ENCODE measurements at regions not wholly inside any gene's neighbourhood (a gene's known extent, or its start where the extent isn't known, plus 50 kb on each side); places are given as distances from the start of the nearest gene placed in this dataset.

DNA sequence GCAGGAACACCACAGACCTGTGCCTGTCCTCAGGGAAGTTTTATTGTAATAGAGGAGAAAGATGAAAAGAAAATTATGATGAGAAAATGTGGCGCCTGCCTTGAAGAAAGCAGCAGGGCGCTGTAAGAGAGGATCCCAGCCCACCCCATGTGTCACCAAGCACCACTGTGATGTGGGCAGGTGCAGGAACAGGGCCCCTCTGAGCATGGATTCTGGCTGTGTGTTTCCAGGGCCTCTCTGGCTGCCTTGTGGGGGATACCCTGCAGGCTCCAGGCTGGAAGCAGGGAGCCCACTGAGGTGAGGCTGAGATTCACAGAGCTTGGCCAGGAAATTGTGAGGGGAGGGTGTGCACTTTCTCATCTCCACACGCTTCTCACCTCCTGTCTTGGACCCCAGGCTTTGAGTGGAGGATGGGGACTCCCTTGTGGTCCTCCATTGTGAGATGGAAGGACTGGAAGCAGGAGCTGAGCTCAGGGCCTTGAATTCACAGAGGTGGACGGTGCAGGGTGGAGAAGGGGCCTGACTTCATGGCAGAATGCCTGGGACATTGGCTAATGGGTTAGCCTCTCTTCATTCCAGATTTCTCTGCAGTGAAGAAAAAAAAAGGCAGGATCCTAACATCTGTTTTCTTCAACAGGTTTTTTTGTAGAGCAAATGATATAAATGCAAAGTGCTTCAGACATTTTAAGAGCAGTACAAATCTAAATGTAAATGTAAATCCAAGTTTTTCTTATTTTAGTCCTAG, 246.6 kb upstream of the B3GAT1 start (continued):
- TF ChIP-seq, protein P1, sequence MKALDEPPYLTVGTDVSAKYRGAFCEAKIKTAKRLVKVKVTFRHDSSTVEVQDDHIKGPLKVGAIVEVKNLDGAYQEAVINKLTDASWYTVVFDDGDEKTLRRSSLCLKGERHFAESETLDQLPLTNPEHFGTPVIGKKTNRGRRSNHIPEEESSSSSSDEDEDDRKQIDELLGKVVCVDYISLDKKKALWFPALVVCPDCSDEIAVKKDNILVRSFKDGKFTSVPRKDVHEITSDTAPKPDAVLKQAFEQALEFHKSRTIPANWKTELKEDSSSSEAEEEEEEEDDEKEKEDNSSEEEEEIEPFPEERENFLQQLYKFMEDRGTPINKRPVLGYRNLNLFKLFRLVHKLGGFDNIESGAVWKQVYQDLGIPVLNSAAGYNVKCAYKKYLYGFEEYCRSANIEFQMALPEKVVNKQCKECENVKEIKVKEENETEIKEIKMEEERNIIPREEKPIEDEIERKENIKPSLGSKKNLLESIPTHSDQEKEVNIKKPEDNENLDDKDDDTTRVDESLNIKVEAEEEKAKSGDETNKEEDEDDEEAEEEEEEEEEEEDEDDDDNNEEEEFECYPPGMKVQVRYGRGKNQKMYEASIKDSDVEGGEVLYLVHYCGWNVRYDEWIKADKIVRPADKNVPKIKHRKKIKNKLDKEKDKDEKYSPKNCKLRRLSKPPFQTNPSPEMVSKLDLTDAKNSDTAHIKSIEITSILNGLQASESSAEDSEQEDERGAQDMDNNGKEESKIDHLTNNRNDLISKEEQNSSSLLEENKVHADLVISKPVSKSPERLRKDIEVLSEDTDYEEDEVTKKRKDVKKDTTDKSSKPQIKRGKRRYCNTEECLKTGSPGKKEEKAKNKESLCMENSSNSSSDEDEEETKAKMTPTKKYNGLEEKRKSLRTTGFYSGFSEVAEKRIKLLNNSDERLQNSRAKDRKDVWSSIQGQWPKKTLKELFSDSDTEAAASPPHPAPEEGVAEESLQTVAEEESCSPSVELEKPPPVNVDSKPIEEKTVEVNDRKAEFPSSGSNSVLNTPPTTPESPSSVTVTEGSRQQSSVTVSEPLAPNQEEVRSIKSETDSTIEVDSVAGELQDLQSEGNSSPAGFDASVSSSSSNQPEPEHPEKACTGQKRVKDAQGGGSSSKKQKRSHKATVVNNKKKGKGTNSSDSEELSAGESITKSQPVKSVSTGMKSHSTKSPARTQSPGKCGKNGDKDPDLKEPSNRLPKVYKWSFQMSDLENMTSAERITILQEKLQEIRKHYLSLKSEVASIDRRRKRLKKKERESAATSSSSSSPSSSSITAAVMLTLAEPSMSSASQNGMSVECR (CRISPR knock-in tag; IDR thresholded peaks at IDR 0.05; ENCODE audit: borderline replicate concordance): no peak
- TF ChIP-seq ESRRA (CRISPR knock-in tag; IDR thresholded peaks at IDR 0.05; ENCODE audit: borderline replicate concordance): no peak
- no peak for TF ChIP-seq GABPB1 (CRISPR knock-in tag; IDR thresholded peaks at IDR 0.05)
- TF ChIP-seq NFATC4 (CRISPR knock-in tag; IDR thresholded peaks at IDR 0.05): no peak
- no peak for TF ChIP-seq SOX15 (CRISPR knock-in tag; IDR thresholded peaks at IDR 0.05)
- TF ChIP-seq ELF4 (CRISPR knock-in tag; IDR thresholded peaks at IDR 0.05; ENCODE audit: low read depth): no peak
- no peak for TF ChIP-seq CBFB (CRISPR knock-in tag; IDR thresholded peaks at IDR 0.05; ENCODE audit: low read depth)
- TF ChIP-seq SMAD3 (CRISPR knock-in tag; IDR thresholded peaks at IDR 0.05; ENCODE audit: borderline replicate concordance): no peak
- no peak for TF ChIP-seq NFYB (CRISPR knock-in tag; conservative IDR thresholded peaks at IDR 0.05; ENCODE audit: low read depth)
- TF ChIP-seq, protein P2, sequence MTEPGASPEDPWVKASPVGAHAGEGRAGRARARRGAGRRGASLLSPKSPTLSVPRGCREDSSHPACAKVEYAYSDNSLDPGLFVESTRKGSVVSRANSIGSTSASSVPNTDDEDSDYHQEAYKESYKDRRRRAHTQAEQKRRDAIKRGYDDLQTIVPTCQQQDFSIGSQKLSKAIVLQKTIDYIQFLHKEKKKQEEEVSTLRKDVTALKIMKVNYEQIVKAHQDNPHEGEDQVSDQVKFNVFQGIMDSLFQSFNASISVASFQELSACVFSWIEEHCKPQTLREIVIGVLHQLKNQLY (CRISPR knock-in tag; IDR thresholded peaks at IDR 0.05): no peak

DNA sequence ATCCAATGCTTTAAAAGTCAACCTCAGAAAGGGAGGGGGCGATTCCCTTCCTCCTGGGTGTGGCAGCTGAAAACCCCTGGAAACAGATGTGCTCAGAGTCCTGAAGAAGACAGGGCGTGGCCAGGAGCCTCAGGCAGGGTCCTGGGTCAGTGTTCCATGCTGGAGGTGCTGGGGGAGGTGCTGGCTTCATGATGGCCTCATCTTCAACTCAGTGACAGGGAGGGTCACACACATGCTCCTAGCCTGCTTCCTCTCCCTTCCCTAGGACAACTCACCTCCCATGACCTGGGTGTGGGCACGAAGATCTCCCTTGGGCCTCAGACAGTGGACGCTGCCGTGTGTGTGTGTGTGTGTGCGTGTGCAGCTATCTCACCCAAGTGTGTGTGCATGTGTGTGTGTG, 245.6 kb upstream of the B3GAT1 start:
- ChIA-PET CTCF (interaction anchor here (0.6 kb wide), 1 partner anchor 607 kb away, joined by 4 read pairs; no protein-coding TSS in a partner anchor), POLR2A (no interaction called here)
- peaks cover 33% of the 10 kb centered on the region for H3K9me3 Mint-ChIP-seq
- H3K27ac Mint-ChIP-seq: no peak overlapping the region
- H3K27me3 Mint-ChIP-seq (ENCODE audit: low read depth): peaks cover 8% of the 10 kb centered on the region
- ATAC-seq (no peak), DNase-seq (ENCODE audit: low spot score) (no peak)
- H3K4me1 Mint-ChIP-seq: peaks cover 10% of the 10 kb centered on the region
- H3K36me3 Mint-ChIP-seq: peaks cover 16% of the 10 kb centered on the region
- no peak for TF ChIP-seq NR3C1 (CRISPR knock-in tag; conservative IDR thresholded peaks at IDR 0.05; ENCODE audit: low read depth)
- TF ChIP-seq ZNF121 (CRISPR knock-in tag; IDR thresholded peaks at IDR 0.05): no peak
- no peak overlapping the region for H3K4me3 Mint-ChIP-seq

DNA sequence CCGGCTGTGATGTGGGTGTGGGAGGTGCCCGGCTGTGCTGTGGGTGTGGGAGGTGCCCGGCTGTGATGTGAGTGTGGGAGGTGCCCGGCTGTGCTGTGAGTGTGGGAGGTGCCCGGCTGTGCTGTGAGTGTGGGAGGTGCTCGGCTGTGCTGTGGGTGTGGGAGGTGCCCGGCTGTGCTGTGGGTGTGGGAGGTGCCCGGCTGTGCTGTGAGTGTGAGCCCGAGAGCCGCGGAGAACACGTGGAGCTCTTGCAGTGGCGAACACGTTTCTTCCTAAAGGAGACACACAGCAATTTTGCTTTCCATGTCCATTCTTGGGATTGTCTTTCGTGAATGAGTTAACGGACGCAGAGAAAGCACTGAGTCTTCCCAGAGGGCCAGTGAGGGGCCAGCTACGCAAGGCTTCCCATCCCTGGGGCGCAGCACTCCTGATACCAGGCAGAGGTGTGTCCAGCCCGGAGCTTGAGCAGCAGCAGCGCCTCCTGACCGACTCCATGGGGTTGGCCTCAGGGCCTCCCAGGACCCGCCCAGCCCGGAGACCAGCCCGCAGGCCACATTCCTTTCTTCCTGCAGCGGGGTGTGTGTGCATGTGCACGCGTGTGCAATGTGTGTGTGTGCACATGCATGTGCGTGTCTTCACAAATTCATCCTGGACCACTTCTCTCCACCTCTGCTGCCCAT, 245.0 kb upstream of the B3GAT1 start:
- peaks cover 15% of the 10 kb centered on the region for H3K36me3 Mint-ChIP-seq
- peaks cover 27% of the 10 kb centered on the region for H3K9me3 Mint-ChIP-seq
- ChIA-PET POLR2A (no interaction called here), CTCF (interaction anchor here (0.6 kb wide), 1 partner anchor 607 kb away, joined by 4 read pairs; no protein-coding TSS in a partner anchor)
- no peak overlapping the region for H3K27ac Mint-ChIP-seq
- H3K4me1 Mint-ChIP-seq: peaks cover 10% of the 10 kb centered on the region
- peaks cover 8% of the 10 kb centered on the region for H3K27me3 Mint-ChIP-seq (ENCODE audit: low read depth)
- no peak overlapping the region for H3K4me3 Mint-ChIP-seq
- no peak for ATAC-seq
- DNase-seq (ENCODE audit: low spot score): no peak
- TF ChIP-seq, protein P3, sequence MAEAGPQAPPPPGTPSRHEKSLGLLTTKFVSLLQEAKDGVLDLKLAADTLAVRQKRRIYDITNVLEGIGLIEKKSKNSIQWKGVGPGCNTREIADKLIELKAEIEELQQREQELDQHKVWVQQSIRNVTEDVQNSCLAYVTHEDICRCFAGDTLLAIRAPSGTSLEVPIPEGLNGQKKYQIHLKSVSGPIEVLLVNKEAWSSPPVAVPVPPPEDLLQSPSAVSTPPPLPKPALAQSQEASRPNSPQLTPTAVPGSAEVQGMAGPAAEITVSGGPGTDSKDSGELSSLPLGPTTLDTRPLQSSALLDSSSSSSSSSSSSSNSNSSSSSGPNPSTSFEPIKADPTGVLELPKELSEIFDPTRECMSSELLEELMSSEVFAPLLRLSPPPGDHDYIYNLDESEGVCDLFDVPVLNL (CRISPR knock-in tag; IDR thresholded peaks at IDR 0.05; ENCODE audit: borderline replicate concordance, low read depth): no peak
- TF ChIP-seq KAT7 (CRISPR knock-in tag; IDR thresholded peaks at IDR 0.05; ENCODE audit: borderline replicate concordance) (no peak), IRF2 (CRISPR knock-in tag; IDR thresholded peaks at IDR 0.05; ENCODE audit: borderline replicate concordance, low read depth) (no peak), MXD4 (CRISPR knock-in tag; IDR thresholded peaks at IDR 0.05; ENCODE audit: borderline replicate concordance) (no peak), GTF2I (CRISPR knock-in tag; conservative IDR thresholded peaks at IDR 0.05) (no peak), ZBTB21 (CRISPR knock-in tag; IDR thresholded peaks at IDR 0.05; ENCODE audit: borderline replicate concordance) (no peak)
- TF ChIP-seq, protein P4, sequence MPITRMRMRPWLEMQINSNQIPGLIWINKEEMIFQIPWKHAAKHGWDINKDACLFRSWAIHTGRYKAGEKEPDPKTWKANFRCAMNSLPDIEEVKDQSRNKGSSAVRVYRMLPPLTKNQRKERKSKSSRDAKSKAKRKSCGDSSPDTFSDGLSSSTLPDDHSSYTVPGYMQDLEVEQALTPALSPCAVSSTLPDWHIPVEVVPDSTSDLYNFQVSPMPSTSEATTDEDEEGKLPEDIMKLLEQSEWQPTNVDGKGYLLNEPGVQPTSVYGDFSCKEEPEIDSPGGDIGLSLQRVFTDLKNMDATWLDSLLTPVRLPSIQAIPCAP (CRISPR knock-in tag; IDR thresholded peaks at IDR 0.05): no peak
- TF ChIP-seq, protein P5, sequence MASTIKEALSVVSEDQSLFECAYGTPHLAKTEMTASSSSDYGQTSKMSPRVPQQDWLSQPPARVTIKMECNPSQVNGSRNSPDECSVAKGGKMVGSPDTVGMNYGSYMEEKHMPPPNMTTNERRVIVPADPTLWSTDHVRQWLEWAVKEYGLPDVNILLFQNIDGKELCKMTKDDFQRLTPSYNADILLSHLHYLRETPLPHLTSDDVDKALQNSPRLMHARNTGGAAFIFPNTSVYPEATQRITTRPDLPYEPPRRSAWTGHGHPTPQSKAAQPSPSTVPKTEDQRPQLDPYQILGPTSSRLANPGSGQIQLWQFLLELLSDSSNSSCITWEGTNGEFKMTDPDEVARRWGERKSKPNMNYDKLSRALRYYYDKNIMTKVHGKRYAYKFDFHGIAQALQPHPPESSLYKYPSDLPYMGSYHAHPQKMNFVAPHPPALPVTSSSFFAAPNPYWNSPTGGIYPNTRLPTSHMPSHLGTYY (CRISPR knock-in tag; IDR thresholded peaks at IDR 0.05): no peak
- TF ChIP-seq, protein P6, sequence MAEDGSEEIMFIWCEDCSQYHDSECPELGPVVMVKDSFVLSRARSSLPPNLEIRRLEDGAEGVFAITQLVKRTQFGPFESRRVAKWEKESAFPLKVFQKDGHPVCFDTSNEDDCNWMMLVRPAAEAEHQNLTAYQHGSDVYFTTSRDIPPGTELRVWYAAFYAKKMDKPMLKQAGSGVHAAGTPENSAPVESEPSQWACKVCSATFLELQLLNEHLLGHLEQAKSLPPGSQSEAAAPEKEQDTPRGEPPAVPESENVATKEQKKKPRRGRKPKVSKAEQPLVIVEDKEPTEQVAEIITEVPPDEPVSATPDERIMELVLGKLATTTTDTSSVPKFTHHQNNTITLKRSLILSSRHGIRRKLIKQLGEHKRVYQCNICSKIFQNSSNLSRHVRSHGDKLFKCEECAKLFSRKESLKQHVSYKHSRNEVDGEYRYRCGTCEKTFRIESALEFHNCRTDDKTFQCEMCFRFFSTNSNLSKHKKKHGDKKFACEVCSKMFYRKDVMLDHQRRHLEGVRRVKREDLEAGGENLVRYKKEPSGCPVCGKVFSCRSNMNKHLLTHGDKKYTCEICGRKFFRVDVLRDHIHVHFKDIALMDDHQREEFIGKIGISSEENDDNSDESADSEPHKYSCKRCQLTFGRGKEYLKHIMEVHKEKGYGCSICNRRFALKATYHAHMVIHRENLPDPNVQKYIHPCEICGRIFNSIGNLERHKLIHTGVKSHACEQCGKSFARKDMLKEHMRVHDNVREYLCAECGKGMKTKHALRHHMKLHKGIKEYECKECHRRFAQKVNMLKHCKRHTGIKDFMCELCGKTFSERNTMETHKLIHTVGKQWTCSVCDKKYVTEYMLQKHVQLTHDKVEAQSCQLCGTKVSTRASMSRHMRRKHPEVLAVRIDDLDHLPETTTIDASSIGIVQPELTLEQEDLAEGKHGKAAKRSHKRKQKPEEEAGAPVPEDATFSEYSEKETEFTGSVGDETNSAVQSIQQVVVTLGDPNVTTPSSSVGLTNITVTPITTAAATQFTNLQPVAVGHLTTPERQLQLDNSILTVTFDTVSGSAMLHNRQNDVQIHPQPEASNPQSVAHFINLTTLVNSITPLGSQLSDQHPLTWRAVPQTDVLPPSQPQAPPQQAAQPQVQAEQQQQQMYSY (CRISPR knock-in tag; IDR thresholded peaks at IDR 0.05): no peak

Measured in WTC11 (cell line).